Dendritic cell treated with granulocyte-macrophage colony-stimulating factor and Interleukin-4, amounts not matched to agents 40 ng/mL and 50 ng/mL, for 4 days (primary cell): ENCODE measurements at regions not wholly inside any gene's neighbourhood (a gene's known extent, or its start where the extent isn't known, plus 50 kb on each side); places are given as distances from the start of the nearest gene placed in this dataset.

Experiments
- H3K27ac Mint-ChIP-seq: one replicate; pipeline ENCODE4 v1.8.0; 2022; ENCODE audit warnings: mild to moderate bottlenecking, mixed read lengths
- H3K27me3 Mint-ChIP-seq: one replicate; pipeline ENCODE4 v1.8.0; 2022; ENCODE audit warnings: mild to moderate bottlenecking, mixed read lengths
- H3K36me3 Mint-ChIP-seq: one replicate; pipeline ENCODE4 v1.8.0; 2022; ENCODE audit warnings: low read depth, mixed read lengths
- H3K4me1 Mint-ChIP-seq: one replicate; pipeline ENCODE4 v1.8.0; 2022; ENCODE audit warnings: low read depth, mixed read lengths
- H3K4me3 Mint-ChIP-seq: one replicate; pipeline ENCODE4 v1.8.0; 2022; ENCODE audit warnings: mild to moderate bottlenecking, moderate library complexity, mixed read lengths
- H3K9me3 Mint-ChIP-seq: one replicate; pipeline ENCODE4 v1.8.0; 2022; ENCODE audit warnings: mixed read lengths
- intact Hi-C: fragments of 100-400 bp; cut with micrococcal nuclease; formaldehyde crosslinking; loops from one replicate; pipeline ENCODE4 v1.15.0; 2022

DNA sequence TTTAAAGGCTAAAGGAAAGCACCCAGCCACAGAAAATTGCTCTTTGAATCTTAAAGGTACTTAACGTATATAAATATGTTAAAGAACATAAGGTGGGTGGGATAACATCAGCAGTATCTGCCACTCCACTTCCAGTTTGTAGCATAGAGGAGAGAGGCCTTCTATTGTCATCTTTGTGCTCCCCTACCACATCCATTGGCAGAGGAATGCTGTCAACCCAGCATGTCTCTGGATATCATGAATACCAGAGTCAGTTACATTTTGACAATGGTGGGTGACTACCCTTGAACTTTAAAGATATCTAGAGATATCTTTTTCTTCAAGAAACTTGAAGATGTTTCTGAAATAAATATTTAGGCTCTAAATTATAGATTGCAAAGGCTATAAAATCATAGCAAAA lies 283.2 kb upstream of the LRRC7 start:
- no peak overlapping the region for H3K4me3 Mint-ChIP-seq
- H3K4me1 Mint-ChIP-seq, result no peaks in the 10 kb centered on the region
- no peak overlapping the region for H3K27ac Mint-ChIP-seq
- H3K9me3 Mint-ChIP-seq, result no peaks in the 10 kb centered on the region
- intact Hi-C loops, result no loop called here
- H3K27me3 Mint-ChIP-seq, result no peaks in the 10 kb centered on the region
- no peaks in the 10 kb centered on the region for H3K36me3 Mint-ChIP-seq

DNA sequence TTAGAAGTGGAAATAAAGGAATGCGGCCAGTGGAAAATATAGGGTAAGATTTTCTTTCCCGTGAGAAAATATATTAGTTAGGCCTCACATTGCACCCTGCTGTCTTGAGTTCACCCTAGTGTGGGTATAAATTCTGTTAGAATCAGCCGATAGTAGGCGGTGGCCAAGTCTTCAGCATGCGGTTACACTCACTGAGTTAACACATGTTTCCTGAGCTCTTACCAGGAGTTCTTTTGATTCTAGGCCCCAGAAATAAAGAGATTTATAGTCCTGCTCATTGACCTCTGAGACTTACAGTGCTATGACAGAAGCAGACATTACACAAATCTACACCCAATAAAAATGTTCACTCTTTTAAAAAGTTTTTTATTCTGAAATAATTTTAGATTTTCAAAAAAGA lies 279.3 kb upstream of the LRRC7 start:
- intact Hi-C loops, result no loop called here
- Mint-ChIP-seq H3K4me1 (no peaks in the 10 kb centered on the region), H3K4me3 (no peak overlapping the region), H3K27ac (no peak overlapping the region), H3K27me3 (no peaks in the 10 kb centered on the region), H3K9me3 (no peaks in the 10 kb centered on the region), H3K36me3 (no peaks in the 10 kb centered on the region)

DNA sequence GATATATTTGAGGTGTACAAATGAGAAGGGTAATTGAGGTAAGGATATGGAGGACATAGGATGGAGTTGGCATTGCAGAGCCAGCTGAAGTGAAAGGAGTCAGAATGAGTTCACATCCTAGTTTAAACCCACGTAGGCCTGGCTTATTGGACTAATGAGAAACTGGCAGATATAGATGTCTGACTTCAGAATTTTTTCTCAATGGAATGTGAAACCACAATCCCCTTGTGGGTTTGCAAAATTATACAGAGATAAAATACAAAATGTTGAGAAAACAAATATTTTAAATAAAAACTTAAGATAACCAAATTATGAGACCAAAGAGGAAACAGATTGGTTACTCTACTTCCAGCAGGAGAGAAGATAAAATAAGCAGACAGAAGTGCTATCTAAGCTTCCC lies 277.4 kb upstream of the LRRC7 start:
- Mint-ChIP-seq H3K4me1 (no peaks in the 10 kb centered on the region), H3K27me3 (no peaks in the 10 kb centered on the region), H3K4me3 (no peak overlapping the region), H3K27ac (no peak overlapping the region), H3K36me3 (no peaks in the 10 kb centered on the region), H3K9me3 (no peaks in the 10 kb centered on the region)
- intact Hi-C loops, result no loop called here

DNA sequence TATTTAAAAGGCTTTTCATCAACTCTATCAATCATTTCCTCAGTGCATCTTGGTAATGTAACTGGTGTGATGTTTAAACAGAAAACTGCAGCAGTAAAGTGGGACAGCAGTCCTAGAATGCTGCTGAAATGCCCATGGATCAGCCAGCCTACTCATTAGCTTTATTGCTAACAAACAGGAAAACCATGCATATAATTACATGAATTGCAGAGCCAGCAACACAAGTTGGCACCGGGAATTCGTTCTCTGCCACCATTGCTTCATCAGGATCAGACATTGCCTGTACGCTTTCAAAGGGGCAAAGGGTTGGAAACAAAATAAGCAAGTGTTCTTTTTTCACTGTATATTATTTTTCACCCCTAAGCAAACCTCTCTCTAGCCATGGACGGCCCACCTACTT lies 276.2 kb upstream of the LRRC7 start:
- Mint-ChIP-seq H3K27ac (no peak overlapping the region), H3K9me3 (no peaks in the 10 kb centered on the region), H3K4me1 (no peaks in the 10 kb centered on the region), H3K36me3 (no peaks in the 10 kb centered on the region), H3K4me3 (no peak overlapping the region), H3K27me3 (no peaks in the 10 kb centered on the region)
- intact Hi-C loops, result no loop called here

DNA sequence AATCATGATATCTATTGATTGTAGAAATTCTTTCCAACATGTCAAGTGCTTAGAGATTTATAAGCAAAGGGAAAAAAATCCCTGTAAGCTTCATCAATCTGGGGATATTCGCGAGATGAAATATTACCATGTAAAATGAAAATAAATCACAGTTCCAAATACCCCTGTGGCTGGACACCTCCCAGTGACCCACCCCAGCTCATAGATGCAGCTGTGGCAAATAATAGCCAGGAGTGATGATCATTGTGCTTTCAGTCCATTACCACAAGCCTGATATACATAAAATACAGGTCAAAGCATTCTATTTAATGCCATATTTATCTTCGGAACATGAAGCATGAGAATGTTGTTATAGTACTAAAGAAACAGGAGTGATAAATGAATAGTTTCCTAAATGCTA lies 274.9 kb upstream of the LRRC7 start:
- no peaks in the 10 kb centered on the region for H3K36me3 Mint-ChIP-seq

DNA sequence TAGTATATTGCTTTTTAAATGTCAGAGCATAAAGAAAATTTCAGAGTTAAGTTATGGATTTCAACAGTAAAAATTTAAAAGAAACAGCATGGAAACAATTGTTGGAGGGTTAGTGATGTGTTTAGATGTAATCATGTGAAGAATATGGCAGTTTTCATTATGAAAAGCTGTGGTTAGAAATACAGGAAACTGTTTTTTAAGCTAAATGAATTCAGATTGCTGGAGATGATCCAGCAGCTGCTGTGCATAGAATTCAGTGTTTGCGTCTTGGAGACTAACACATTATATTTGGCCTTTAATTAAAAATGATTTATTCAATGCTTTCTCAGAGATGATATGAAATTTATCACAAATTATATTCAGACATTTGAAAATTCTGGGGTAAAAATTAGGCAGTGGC lies 273.6 kb upstream of the LRRC7 start:
- H3K27me3 Mint-ChIP-seq, result no peaks in the 10 kb centered on the region
- intact Hi-C loops, result no loop called here
- H3K9me3 Mint-ChIP-seq, result no peaks in the 10 kb centered on the region
- H3K36me3 Mint-ChIP-seq, result no peaks in the 10 kb centered on the region
- no peak overlapping the region for H3K4me3 Mint-ChIP-seq
- no peaks in the 10 kb centered on the region for H3K4me1 Mint-ChIP-seq
- H3K27ac Mint-ChIP-seq, result no peak overlapping the region

More for the DNA sequence above, 274.9 kb upstream of the LRRC7 start:
- Mint-ChIP-seq H3K27me3 (no peaks in the 10 kb centered on the region), H3K9me3 (no peaks in the 10 kb centered on the region), H3K27ac (no peak overlapping the region), H3K4me3 (no peak overlapping the region), H3K4me1 (no peaks in the 10 kb centered on the region)
- intact Hi-C loops, result no loop called here

DNA sequence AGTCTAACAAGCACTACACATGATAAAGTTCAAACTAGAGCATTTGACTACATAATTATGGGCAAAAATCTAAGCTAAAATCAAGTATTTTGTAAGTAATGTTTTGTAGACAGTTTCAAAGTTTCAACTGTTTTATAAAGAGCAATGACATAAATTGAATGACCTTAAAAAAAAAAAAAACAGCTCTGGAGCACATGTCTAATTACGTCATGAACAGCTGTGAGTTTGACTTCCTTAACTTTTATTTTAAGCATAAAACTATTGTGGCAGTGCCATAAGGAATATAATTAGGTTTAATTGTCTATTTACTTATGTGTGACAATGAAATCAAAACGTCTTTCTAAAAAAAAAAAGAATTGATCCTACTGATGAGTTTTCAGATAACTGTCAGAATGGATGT lies 272.5 kb upstream of the LRRC7 start:
- H3K27me3 Mint-ChIP-seq, result no peaks in the 10 kb centered on the region
- H3K4me1 Mint-ChIP-seq, result no peaks in the 10 kb centered on the region
- intact Hi-C loops, result no loop called here
- no peaks in the 10 kb centered on the region for H3K9me3 Mint-ChIP-seq
- no peak overlapping the region for H3K27ac Mint-ChIP-seq
- no peaks in the 10 kb centered on the region for H3K36me3 Mint-ChIP-seq
- H3K4me3 Mint-ChIP-seq, result no peak overlapping the region

DNA sequence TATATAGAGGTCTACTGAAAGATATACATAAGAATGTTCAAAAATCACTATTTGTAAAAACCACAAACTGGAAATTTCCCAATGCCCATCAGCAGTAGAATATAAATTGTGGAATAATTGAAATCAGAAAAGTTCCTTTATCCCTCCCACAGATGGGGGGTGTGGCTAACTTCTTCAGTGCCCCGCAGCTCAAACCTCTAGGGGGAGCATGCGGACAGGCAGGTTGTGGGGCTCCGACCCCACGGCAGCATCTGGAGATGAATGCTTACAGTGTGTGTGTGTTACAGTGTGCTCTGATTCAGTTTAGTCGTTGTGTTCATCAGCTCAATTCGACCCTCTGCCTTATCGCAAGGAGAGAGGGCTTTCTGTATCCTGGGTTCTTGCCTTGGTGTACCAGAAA lies 262.1 kb upstream of the LRRC7 start:
- Mint-ChIP-seq H3K36me3 (no peaks in the 10 kb centered on the region), H3K27me3 (no peaks in the 10 kb centered on the region), H3K4me1 (no peaks in the 10 kb centered on the region), H3K4me3 (no peak overlapping the region), H3K27ac (no peak overlapping the region), H3K9me3 (peaks cover 25% of the 10 kb centered on the region)
- intact Hi-C loops, result no loop called here

DNA sequence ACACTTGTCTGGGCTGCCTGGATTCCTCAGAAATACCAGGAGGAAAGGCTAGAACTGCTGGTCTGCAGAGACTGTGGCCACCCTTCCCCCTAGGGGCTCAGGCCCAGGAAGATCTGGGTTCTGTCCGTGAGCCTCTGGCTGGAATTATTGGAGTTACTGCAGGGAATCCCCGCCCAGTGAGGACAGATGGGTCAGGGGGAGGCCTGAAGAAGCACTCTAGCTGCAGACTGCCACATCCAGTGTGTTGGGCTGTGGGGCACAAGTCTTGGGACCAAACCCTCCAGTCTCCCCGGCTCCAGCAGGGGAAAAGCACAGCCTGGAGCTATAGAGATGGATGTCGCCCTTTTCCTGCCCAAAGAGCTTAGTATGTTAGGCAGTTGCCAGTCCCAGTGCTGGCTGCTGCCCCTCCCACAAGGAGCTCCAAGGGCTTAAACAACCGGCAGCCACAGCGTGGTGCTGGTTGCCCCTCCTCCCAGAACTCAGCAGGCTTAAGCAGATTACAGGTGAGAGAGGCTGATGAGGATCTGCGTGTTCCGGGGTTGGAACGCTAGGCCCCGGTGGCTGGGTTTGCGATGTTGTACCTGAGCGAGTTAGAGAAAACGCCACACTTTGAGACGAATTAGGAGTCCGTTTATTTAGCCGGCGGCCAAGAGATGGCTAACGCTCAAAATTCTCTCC lies 255.5 kb upstream of the LRRC7 start:
- intact Hi-C loops, result no loop called here
- no peak overlapping the region for H3K27ac Mint-ChIP-seq
- no peaks in the 10 kb centered on the region for H3K4me1 Mint-ChIP-seq
- H3K36me3 Mint-ChIP-seq, result no peaks in the 10 kb centered on the region
- H3K9me3 Mint-ChIP-seq, result peaks cover 22% of the 10 kb centered on the region
- no peak overlapping the region for H3K4me3 Mint-ChIP-seq
- no peaks in the 10 kb centered on the region for H3K27me3 Mint-ChIP-seq

DNA sequence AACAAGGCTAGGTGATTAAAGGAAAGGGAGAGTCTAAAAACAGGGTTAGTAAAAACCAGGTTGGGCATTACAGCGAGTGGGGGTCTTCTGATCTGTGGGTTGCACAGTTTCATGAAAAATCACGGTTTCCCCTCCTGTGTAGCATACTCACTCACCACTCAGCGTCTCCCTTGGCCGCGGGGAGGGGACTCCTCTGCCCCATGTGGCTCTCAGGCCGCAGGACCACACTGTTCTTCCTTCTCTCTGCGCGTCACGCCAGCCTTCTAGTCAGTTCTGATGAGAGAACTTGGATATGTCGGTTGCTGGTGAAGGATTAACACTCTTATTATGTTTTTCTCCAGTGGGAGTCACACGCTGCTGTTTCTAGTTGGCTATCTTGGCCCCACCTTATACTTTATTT lies 254.6 kb upstream of the LRRC7 start:
- H3K4me3 Mint-ChIP-seq, result no peak overlapping the region
- intact Hi-C loops, result no loop called here
- peaks cover 22% of the 10 kb centered on the region for H3K9me3 Mint-ChIP-seq
- H3K36me3 Mint-ChIP-seq, result no peaks in the 10 kb centered on the region
- H3K27ac Mint-ChIP-seq, result no peak overlapping the region
- H3K27me3 Mint-ChIP-seq, result no peaks in the 10 kb centered on the region
- no peaks in the 10 kb centered on the region for H3K4me1 Mint-ChIP-seq

DNA sequence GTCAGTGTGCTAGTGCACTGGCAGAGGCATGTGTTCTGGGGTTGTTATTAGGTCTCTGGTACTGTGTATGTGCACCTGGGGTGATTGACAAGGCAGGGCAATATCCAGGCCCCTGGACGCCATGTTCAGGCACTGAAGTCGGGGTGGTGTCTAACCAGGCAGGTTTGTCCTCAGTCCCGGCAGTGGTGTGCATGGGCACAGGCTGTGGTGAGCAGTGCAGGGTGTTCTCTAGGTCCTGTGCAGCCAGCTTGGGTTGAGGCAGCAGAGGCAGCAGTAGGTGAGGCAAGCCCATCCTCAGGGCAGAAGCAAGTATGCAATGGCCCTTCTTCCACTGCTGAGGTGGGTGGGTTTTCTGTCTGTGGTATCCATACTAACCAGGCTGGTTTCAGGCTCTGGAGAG lies 252.3 kb upstream of the LRRC7 start:
- Mint-ChIP-seq H3K27me3 (no peaks in the 10 kb centered on the region), H3K36me3 (no peaks in the 10 kb centered on the region), H3K4me1 (no peaks in the 10 kb centered on the region), H3K9me3 (peaks cover 22% of the 10 kb centered on the region), H3K27ac (no peak overlapping the region), H3K4me3 (no peak overlapping the region)
- intact Hi-C loops, result no loop called here

DNA sequence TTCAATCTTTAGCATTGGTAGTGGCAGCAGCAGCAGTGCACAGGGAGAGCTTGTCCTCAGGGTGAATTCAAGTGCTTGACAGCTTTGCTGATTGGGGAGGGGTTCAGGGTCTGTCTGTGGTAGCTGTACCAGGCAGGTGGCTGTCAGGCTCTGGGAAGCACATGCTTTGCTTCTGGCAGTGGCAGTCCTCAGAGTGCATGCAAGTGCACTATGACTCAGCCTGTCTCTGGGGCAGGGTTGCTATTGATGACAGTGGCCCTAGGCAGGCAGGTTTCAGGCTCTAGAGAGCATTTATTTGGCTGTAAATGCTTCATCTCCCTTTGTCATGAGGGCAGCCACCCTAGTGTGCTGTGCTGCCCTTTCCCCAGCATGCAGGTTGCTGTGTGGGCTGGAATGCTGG lies 251.9 kb upstream of the LRRC7 start:
- no peaks in the 10 kb centered on the region for H3K4me1 Mint-ChIP-seq
- H3K27ac Mint-ChIP-seq, result no peak overlapping the region
- H3K4me3 Mint-ChIP-seq, result no peak overlapping the region
- no peaks in the 10 kb centered on the region for H3K27me3 Mint-ChIP-seq
- intact Hi-C loops, result no loop called here
- H3K36me3 Mint-ChIP-seq, result no peaks in the 10 kb centered on the region
- H3K9me3 Mint-ChIP-seq, result peaks cover 22% of the 10 kb centered on the region

DNA sequence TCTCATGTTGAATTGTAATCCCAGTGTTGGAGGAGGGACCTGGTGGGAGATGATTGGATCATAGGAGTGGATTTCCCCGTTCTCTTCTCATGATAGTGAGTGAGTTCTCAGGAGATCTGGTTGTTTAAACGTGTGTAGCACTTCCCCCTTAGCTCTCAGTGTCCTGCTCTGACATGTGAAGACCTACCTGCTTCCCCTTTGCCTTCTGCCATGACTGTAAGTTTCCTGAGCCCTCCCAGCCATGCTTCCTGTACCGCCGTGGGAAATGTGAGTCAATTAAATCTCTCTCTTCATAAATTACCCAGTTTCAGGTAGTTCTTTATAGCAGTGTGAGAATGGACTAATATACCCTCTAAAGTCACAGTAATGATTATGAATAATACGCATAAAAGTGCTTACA lies 248.4 kb upstream of the LRRC7 start:
- H3K27me3 Mint-ChIP-seq, result no peaks in the 10 kb centered on the region
- H3K36me3 Mint-ChIP-seq, result no peaks in the 10 kb centered on the region
- no peak overlapping the region for H3K4me3 Mint-ChIP-seq
- no peaks in the 10 kb centered on the region for H3K4me1 Mint-ChIP-seq
- H3K27ac Mint-ChIP-seq, result no peak overlapping the region
- intact Hi-C loops, result no loop called here
- H3K9me3 Mint-ChIP-seq, result peaks cover 12% of the 10 kb centered on the region

DNA sequence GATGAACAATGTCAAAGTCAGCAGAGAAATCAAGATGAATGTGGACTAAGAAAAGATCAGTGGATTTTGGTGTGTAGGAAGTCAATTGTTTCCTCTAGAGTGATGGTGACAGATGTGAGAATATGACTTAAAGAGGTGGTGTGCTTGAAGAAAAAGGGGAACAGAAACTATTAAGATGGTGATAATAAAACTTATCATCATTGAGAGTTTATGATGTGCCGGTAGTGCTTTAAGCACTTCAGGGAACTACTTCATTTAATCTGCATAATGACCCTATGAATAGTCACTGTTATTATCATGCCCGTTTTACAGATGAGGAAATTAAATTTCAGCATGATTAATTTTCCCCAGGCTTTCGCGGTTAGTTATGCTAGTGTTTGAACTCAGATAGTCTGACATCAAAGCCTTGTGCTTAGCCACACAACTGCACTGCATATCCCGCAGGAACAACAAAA lies 246.9 kb upstream of the LRRC7 start:
- Mint-ChIP-seq H3K27me3 (no peaks in the 10 kb centered on the region), H3K9me3 (peaks cover 3% of the 10 kb centered on the region), H3K36me3 (no peaks in the 10 kb centered on the region), H3K27ac (no peak overlapping the region), H3K4me1 (no peaks in the 10 kb centered on the region), H3K4me3 (no peak overlapping the region)
- intact Hi-C loops, result no loop called here

DNA sequence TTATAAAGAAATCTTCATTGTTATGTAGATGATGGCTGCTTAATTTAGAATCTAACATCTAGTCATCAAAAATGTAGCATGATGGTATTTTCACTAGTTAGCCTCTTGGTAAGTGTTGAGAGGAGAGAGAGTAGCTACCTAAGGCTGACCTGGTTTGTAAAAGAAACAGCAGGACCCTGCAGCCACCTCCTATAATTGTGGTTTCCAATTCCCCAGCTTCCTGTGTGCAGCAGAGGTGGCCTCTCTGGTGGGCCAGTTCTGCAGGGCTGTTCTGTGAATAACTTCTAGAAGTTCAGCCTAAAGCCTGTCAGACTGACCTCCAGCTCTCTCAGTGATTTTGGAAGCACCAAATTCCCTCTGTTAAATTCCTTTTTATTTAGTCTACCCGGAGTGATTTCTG lies 246.4 kb upstream of the LRRC7 start:
- H3K4me3 Mint-ChIP-seq, result no peak overlapping the region

More for the DNA sequence above, 246.4 kb upstream of the LRRC7 start:
- Mint-ChIP-seq H3K27ac (no peak overlapping the region), H3K9me3 (no peaks in the 10 kb centered on the region), H3K4me1 (no peaks in the 10 kb centered on the region), H3K36me3 (no peaks in the 10 kb centered on the region), H3K27me3 (no peaks in the 10 kb centered on the region)
- intact Hi-C loops, result no loop called here
